NCI-H2107 treated with DMSO at 0.1 percent for 48 hours (cell line): ENCODE measurements at regions not wholly inside any gene's neighbourhood (a gene's known extent, or its start where the extent isn't known, plus 50 kb on each side); places are given as distances from the start of the nearest gene placed in this dataset.

Experiments used
- DNase-seq: peaks from one replicate; lab custom pipeline; 2025; ENCODE audit not compliant: unreplicated experiment; lab: John Stamatoyannopoulos, UW

DNA sequence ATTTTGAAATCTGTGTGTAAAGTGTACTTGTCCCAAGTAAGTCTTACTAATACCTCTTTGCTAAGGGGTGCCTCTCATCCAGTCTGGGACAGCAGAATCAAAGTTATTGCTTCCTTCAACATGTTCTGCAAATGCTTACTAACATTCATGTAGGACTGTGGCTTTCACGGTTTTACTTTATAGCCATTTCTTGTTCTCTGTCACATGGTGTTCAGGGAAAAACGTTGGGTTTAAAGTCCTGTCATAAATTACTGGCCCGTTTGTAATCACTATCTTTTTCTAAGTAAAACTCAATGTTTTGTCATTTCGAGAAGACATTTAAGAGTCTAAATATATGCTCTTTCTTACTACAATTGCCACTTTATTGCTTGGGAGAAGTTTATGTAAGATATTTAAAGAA, 321.1 kb downstream of the STIM2 start:
- DNase-seq, result no peak

DNA sequence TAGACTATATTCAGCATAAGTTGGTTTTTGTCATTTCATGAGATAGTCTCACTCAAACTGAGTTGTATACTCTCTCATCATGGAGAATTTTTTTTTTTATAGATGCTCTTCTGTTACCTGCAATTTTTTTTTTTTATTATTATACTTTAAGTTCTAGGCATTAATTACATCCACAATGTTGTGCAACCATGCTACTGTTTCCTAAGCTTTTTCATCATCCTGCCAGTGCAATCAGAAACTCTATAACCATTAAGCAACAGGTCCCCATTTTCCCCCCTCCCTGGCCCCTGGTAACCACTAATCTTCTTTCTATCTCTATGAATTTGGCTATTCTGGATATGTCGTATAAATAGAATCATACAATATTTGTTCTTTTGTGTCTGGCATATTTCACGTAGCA, 321.6 kb downstream of the STIM2 start:
- no peak for DNase-seq

DNA sequence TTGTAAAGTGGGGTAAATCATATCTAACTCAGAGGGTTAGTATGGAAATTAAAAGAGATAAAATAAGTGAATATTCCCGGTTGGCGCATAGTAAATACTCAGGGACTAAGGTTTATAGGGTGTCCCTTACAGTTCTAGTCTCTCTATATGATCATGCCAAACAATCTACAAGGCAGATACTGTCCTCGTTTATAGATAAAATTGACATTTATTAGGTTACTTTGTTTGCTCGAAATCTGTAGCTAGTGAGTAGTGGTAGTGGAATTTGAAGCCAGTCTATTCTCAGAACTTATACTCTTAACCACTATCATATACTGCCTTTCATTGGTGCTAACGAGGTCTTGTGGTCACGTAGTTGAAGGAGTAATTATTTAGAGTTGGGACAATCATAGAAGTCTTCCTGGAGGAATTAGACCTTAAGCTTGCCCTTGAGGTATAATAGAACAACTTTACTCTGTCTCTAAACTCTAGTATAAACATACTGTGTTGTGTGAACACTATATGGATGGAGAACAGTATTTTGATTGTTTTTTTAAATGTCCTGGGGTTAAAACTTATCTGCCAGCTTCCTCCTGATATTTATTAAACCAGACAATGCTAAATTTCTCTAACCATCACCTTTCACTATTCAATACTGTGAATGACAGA, 324.0 kb downstream of the STIM2 start:
- DNase-seq, result no peak

DNA sequence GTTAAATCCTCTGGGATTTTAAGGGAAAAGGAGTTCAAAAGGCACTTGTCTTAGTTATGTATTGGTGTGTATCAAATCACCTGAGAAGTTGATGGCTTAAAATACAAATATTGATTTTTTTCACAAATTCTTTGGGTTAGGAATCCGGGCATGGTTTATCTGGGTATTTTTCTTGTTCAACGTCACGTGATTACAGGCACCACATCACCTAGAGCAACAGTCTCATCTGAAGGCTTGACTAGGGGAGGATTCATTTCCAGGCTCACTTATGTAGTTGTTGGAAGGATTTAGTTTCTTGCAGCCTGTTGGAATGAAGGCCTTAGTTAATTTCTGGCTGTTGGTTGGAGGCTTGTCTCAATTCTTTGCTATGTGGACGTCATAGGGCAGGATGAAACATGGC, 326.1 kb downstream of the STIM2 start:
- no peak for DNase-seq

DNA sequence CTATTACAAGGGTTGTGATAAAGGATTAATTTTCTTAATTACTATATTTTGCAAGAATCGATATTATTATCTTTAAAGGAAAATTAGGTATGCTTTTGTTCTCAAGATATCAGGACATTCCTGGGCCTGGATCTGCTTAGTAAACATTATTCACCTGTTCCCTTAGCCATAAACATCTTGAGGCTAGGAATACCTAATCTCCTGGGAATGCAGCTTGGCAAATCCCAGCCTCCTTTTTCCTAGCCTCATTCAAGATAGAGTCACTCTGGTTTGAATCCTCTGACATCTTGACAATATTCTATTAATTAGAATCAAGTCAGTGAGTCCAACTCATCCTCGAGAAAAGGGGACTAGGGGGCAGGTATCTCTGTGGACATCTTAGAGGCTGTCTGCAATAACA, 327.1 kb downstream of the STIM2 start:
- DNase-seq, result no peak

DNA sequence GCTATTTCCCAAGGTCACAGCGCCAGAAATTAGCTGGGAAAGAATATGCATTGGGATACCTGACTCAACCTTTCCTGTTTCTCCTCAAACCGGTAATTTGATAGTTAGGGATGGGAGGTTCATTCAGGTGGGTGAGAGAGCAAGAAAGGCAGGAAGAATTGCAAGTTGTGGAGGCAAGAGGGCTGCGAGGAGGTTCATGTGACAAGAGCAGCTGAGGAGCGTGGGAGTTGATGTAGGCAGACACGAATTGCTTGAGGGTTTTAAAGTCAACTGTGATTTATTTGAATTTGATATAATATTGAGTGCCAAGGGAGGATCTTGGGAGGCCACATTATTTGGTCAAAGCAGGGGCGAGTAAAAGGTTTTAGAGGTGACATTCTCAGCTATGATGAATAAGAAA, 329.0 kb downstream of the STIM2 start:
- no peak for DNase-seq

DNA sequence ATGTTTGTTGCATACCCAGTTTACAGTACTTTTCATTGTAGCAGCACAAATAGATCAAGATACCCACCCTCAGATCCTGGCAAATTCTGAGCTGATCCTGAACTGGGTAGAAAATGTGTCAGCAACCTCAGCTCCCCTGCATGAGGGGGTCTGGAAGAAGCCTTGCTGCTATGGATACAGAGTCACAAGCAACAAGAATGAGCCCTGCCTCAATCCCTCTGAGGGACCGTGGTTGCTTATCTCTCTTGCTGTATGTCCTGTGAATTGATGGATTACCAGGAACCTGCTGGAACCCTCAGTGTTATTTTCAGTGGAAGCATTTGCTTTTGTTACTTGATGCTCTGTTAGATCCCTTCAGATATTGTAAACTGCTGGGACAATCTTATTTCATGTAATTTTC, 331.0 kb downstream of the STIM2 start:
- no peak for DNase-seq

DNA sequence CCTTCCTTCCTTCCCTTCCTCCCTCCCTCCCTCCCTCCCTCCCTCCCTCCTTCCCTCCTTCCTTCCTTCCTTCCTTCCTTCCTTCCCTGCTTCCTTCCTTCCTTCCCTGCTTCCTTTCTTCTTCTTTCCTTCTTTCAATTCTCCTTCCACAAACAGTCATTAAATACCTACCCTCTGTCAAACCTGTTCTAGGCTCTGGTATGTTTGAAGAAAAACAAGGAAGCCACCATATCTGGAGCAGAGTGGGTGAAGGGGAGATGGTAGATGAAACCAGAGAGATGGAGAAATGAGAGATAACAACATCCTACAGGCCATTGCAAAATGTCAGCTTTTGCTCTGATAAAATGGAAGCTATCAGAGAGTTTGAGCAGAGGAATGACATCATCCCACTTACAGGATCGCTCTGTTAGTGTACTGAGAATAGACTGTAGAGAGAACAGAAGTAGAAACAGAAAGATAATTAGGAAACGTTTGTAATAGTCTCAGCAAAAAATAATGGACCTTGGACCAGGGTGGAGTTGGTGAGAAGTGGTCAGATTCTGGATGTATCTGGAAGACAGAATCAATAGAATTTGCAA, 334.0 kb downstream of the STIM2 start:
- DNase-seq, result no peak

DNA sequence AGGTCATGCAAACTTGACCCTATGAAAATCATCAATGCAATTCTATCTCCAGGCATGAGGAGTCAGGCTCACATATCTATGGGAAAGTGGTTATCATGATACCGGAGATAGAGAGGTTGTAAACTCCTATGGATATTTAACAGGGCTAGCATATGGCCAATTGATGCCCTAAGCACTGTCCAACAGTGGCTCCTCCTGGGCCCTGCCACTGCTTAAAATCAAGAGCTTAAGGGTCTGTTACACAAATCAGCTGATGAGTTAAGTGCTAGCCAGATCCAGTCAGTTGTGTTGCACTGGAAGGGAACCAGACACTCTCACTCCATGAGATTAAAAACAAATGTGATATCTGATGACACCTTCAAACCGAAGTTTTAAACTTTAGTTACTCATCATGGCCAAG, 337.6 kb downstream of the STIM2 start:
- DNase-seq, result no peak

DNA sequence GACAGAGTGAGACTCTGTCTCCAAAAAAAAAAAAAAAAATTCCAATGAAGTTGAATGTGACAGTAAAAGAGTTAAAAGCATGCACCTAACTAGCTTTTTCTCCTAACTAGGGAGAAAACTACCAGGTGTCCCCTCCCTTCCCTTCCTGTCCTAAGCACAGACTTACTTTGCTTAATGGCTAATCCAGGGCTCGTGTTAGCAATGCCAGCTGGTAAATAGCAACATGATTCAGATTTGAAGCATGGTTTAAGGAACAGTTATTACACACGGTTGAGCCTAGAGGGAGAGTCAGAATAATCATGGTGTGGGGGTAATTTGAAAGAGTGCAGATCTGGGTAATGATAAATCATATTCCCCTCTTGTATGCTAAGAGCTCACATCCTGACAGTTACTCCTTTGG, 338.3 kb downstream of the STIM2 start:
- no peak for DNase-seq

DNA sequence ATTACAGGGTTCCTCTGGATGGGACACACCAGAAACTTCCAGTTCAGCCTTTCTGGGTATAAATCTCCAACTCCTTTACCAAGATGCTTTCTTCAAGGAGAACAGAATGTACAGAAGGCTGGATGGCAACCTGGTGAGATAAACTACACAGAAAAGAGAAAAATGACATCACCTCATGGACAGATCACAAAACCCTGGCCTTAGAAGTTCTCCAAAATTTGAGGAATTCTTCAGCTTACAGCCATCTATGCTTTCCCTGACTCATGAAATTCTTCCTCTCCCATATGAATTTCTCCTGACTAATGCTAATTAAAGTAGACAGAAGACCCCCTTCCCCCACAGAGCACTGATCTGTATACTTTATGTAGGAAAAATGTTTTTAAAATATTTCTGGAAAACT, 345.4 kb downstream of the STIM2 start:
- DNase-seq, result no peak

DNA sequence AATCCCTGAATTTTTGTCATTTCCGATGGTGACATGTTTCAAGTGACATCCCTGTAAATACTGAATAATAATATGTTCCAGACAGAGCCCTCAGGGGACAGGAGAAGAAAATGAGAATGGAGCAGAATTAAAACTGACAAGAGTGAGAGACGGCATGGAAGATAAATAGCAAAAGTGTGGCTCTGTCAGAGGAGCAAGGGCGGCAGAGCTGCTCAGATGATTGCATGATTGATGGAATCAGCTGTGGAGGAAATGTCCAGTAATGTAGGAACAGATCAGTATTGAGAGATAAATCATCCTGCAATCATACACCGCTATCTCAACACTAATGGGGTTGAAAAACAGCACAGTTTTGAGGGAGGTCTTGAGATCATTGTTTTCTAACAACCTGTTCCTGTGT, 350.3 kb downstream of the STIM2 start:
- DNase-seq, result no peak

DNA sequence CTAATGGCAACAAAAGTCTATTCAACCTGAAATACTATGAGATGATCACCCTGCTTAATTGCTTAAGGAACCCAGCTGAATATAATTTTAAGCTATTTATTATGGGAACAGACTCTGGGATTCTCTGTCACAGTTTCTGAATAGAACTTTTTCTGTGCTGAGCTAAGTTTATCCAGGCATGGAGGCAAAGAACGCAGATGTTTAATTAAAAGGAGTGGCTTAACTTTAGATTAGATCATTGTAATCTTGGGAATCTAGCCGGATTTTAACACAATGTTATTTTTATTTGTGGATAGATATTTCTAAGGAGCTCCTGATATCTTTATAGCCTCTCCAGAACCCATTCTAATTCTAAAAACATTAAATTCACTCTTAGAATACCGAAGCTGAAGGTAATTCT, 353.4 kb downstream of the STIM2 start:
- no peak for DNase-seq

DNA sequence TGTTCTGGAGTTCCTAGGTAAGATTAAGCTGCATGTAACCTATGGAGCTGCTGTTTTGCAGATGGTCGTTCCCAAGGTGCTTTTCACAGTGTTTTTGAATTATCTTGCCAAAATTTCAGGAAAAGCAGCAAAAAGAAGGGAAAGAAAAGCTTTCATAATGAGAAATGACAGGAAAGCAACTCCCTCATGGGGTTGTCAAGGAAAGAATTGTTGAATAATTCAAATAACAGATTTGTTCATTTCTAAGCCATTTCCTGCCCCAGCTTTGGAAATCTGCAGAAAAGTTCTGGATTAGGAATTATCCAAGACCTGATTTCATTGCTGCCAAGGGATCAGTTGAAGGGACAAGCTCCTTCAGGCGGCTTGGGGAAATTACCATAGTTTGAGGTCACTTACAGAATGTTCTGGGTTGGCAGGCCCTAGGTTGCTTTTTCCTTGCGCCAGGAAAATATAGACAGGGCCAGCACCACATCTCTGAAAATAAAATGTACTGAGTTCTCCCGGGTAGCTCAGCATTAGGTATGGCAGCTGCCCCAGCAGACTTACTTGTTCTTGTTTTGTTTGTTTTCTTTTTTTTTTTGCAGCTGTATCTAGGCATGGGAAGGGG, 354.7 kb downstream of the STIM2 start:
- DNase-seq, result no peak

DNA sequence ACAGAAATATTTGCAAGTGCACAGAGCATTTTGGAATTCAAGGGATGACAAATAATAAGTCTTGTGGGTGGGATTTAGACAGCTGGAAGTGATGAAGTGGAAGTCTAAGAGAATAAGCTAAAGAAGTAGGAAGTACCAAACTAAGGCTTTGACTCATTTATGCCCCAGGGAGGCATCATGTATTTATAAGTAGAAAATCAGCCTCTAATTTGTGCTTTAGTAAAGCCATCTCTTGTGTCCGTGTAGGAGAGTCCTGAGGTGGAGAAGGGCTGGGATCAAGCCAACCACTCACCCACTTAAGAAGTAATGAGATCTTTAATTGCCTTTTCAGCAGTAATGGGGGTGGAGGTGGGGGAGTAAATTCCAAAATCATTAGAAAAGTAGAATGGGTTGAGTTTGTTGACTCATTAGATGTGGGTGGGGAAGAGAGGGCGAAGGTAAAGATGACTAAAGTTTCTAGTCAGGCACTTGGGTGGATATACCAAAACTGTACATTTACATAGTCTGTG, 356.7 kb downstream of the STIM2 start:
- no peak for DNase-seq

DNA sequence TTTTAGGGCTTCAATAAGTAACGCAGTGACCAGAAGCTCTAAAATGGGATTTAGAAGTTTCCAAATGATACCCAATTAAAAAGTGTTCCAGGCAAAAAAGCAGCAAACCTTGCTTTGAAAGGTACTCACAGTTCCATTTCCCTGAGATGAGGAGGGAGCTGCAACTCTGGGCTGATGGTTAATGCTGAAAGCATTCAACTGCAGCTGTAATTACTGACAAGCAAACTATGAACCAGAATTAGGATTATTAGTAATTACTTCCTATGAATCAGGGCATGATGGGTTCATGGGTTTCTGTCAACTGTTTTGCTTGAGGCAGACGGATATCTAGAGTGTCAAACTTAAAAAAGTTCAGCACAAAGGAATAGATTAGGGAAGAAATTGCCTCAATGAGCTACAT, 357.4 kb downstream of the STIM2 start:
- DNase-seq, result no peak

DNA sequence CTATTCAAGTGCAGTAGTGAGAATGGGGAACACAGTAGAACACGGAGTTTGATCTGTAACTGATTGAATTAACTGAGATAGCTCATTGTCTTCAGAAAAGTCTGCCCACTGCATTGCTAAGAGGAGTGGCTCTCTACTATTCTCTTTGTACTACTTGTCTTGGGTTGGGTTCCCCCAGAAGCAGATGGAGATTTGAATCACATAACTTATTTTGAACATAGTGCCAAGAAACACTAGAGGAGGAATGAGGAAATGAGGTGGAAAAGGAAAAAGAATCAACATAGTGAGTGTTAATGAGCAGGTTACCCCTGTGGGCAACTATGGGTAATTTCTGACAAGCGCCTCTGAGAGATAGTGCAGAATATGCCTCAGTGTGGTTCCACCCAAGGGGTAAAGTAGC, 362.7 kb downstream of the STIM2 start:
- DNase-seq, result no peak

DNA sequence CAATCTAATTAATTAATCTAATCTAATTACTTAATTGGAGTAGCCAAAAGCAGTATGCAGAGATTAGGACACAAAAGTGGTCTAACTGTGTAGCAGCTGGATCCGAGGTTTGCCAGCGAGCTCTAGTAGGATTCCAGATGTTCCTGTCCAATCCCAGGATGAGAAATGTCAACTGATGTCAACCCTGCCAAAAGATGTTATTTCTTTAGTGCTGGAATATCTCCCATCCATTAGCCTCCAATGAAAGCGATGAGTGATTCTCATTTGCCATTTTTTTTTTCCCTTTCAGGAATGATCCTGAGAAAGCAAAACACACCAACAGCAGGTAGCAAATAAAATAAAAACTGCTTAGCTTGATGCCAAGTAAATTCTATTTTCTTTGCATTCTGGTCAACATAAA, 372.9 kb downstream of the STIM2 start:
- DNase-seq, result no peak

DNA sequence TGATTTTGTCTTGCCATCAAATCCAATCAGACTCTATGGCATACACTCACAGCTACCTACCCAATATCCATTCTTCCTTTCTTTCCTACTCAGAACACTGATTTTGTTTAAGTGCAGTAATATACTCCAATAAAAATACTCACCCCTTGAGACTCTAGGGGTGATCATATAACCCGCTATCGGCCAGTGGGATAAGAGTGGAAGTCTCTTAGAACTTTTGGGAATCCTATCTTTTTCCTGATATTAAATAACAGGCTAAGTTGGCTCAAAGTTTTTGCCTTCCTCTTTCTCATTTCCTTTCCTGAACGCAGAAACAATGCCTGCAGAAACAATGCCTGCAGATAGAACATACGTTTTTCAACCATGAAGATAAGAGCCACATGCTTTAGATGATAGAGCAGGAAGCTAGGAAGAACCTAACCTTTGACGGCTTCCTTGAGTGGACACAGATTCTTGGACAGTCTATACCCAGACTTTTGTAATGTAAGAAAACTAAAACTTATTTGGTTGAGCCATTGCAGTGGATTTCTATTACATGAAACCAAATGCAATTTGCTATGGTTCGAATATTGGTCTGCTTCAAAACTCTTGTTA, 373.8 kb downstream of the STIM2 start:
- no peak for DNase-seq

DNA sequence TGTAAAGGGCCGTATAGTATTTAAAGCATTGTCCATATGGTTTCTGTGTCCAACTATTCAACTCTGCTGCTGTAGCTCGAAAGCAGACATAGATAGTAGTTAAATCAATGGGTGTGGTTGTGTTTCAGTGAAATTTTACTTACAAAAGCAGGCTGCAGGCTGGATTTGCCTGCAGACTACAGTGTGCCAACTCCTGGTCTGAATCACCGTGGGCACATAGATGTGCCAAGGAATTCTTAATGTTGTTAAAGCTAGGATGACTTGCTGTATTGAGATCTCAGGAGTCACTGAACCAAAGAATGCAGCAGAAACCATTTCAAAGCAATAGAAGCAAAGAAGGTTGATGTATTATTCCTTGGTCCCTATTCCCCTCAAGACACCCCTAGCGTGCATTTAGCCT, 379.0 kb downstream of the STIM2 start:
- no peak for DNase-seq

DNA sequence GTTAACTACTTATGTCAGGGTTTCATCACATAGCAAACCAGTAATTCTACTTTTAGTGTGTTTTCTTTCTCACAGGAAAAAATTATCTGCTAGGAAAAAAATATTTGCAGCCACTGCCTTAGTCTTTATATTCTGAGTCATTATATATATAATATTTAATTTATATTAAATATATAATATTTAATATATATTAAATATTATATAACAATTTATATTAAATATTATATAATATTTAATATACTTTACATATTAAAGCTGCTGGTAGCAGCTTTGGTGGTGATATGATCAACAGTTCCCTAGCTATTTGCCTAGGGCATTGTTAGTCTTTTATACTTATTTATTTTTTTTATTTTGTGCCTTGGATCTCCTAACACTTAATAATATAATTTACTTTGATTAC, 381.6 kb downstream of the STIM2 start:
- DNase-seq, result no peak

DNA sequence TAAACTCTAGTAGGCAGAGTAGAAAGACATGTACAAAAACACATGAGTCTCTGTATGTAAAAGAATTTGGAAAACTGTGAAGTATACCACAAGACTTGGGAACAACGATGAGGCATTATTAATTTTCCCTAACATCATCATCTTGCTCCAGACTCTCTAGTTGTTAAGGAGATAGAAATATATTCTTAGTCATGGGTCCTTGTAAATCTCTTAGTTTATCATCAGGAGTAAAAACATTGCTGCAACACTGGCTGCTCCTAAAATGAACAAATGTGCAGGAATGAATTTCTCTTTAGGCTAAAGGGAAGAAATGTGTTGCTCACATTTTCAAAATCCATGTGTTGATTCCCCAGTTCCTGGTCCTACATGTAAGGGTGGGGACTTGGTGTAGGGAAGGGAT, 384.6 kb downstream of the STIM2 start:
- no peak for DNase-seq
